ENCODE measurements at regions not wholly inside any gene's neighbourhood (a gene's known extent, or its start where the extent isn't known, plus 50 kb on each side); places are given as distances from the start of the nearest gene placed in this dataset.
A peak's percentile ranks its signal among the peaks of the same experiment; 100 is the strongest.

GRCh38 chr6:40936818-40937251, 102.2 kb downstream of the UNC5CL start:
- no peak for DNase-seq

- no peak for DNase-seq
These were observed 105.2 kb downstream of the UNC5CL start for GRCh38 chr6:40933864-40934263.

- no peak for DNase-seq
These were observed 106.1 kb downstream of the UNC5CL start for GRCh38 chr6:40932953-40933352.

GRCh38 chr6:40932366-40932765, 106.7 kb downstream of the UNC5CL start:
- DNase-seq, result no peak

- no peak for DNase-seq
These were observed 107.1 kb downstream of the UNC5CL start for GRCh38 chr6:40931931-40932330.

- DNase-seq, result no peak
These were observed 108.5 kb downstream of the UNC5CL start for GRCh38 chr6:40930555-40930954.

- DNase-seq, result no peak
These were observed 109.0 kb downstream of the UNC5CL start for GRCh38 chr6:40930045-40930444.

- no peak for DNase-seq
These were observed 109.8 kb downstream of the UNC5CL start for GRCh38 chr6:40929176-40929575.

GRCh38 chr6:40928763-40929162, 110.3 kb downstream of the UNC5CL start:
- no peak for DNase-seq

- DNase-seq, result no peak
These were observed 110.7 kb downstream of the UNC5CL start for GRCh38 chr6:40928307-40928706.

GRCh38 chr6:40925341-40925740, 113.7 kb downstream of the UNC5CL start:
- no peak for DNase-seq

- DNase-seq, result no peak
These were observed 114.2 kb downstream of the UNC5CL start for GRCh38 chr6:40924839-40925238.

GRCh38 chr6:40923880-40924279, 115.1 kb downstream of the UNC5CL start:
- no peak for DNase-seq

GRCh38 chr6:40923326-40923725, 115.7 kb downstream of the UNC5CL start:
- DNase-seq, result no peak

GRCh38 chr6:40922281-40922680, 116.7 kb downstream of the UNC5CL start:
- no peak for DNase-seq

- no peak for DNase-seq
These were observed 120.9 kb downstream of the UNC5CL start for GRCh38 chr6:40918040-40918651.

GRCh38 chr6:40917603-40918002, 121.4 kb downstream of the UNC5CL start:
- no peak for DNase-seq

- DNase-seq, result no peak
These were observed 122.2 kb downstream of the UNC5CL start for GRCh38 chr6:40916845-40917244.

- DNase-seq, result no peak
These were observed 123.9 kb downstream of the UNC5CL start for GRCh38 chr6:40915165-40915564.

- DNase-seq, result no peak
These were observed 125.0 kb downstream of the UNC5CL start for GRCh38 chr6:40914005-40914404.

GRCh38 chr6:40912158-40912946, 126.7 kb downstream of the UNC5CL start:
- DNase-seq, result peak; percentile 29 to 48

GRCh38 chr6:40910260-40910893, 128.6 kb downstream of the UNC5CL start:
- DNase-seq, result peak in 1 of 2 experiments; percentile 19

- no peak for DNase-seq
These were observed 129.2 kb downstream of the UNC5CL start for GRCh38 chr6:40909811-40910210.

GRCh38 chr6:40907198-40907701, 131.8 kb downstream of the UNC5CL start:
- DNase-seq, result no peak
